ENCODE measurements at regions not wholly inside any gene's neighbourhood (a gene's known extent, or its start where the extent isn't known, plus 50 kb on each side); places are given as distances from the start of the nearest gene placed in this dataset.
"Not testable (repeated sequence)": the region's sequence is repeated elsewhere in the genome, so short reads cannot be mapped to it uniquely, and the experiment has no call there.

DNA sequence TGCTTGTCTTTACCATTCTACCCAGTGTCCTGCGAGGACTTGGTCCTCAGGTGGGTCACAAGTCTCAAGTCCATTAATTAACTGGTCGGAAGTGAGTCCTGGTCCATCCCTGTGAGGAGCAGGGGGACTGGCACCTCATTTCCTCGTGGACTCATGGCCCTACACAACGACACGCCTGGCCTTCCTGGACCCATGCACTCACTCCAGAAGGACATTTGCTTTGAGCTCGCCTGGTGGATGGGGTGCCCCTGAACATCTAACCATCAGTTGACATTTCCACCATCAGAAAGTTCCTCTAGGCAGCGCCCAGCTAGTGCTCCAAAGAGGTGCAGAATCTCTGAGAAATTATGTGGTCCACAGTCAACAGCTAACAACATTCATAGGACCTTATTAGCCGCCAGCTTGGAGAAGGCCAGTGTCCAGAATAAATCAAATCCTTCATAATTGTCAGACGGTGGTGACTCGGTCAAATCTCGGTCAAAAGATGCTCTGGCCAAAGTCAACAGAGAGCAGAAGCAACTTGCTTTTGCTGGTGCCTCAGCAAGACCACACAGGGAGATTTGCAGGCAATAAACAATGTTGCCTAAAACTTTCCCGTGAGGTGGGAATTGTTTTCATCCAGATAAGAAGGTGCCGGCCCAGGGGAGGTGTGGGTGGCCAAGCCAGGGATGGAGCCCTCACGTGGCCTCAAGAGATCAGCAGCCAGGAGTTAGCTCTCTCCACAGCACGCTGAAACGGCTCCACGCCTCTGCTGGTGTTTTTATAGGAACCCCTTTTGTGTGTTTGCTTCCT lies 119.9 kb upstream of the FAM20C start:
- H3K27me3 ChIP-seq (ENCODE audit: low read depth); H3K9me3 ChIP-seq; H3K4me1 ChIP-seq; DNase-seq; H3K36me3 ChIP-seq; H3K27ac ChIP-seq; ATAC-seq; H3K4me3 ChIP-seq; intact Hi-C loops (cut with DNase I): not testable (repeated sequence)

DNA sequence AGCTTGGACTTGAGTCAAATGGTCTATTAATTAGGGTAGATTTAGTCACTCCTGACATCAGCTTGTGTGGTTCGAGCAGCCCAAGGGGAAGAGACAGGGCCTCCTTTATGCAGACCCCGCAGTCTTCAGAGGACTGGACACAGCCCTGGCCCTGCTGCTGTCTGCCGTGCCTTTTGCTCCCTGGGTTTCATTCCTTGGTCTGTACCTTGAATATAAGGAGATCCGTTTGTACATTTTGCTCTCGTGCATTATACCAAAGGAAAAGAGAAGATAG lies 119.4 kb upstream of the FAM20C start:
- H3K4me1 ChIP-seq; ATAC-seq; H3K27ac ChIP-seq; intact Hi-C loops (cut with DNase I); H3K27me3 ChIP-seq (ENCODE audit: low read depth); H3K9me3 ChIP-seq; DNase-seq; H3K36me3 ChIP-seq; H3K4me3 ChIP-seq: not testable (repeated sequence)

DNA sequence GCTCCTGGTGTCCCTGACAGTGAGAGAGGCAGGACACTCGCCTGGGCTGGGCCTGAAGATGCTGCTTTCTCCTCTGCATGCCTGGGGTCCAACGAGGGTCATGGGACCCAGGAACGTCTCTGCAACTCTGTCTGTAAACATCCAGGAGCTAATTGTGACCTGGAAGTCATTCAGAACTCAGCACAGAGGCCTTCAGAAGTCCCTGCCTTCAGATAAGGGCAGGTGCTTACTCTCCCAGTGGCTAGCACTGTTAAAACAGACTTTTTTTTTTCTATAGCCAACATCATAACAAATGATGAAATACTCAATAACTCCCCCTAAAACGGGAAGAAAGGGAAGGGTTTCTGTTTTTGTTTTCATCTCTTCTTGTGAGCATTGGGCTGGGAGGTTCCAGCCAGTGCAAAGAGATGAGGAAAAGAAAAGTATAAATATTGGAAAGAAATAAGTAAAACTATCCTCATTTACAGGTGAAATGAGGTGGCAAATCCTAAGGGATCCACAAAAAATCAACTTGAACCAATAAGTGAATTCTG lies 118.3 kb upstream of the FAM20C start:
- H3K36me3 ChIP-seq; DNase-seq; intact Hi-C loops (cut with DNase I); H3K4me3 ChIP-seq; H3K4me1 ChIP-seq; H3K27ac ChIP-seq; ATAC-seq; H3K27me3 ChIP-seq (ENCODE audit: low read depth); H3K9me3 ChIP-seq: not testable (repeated sequence)

DNA sequence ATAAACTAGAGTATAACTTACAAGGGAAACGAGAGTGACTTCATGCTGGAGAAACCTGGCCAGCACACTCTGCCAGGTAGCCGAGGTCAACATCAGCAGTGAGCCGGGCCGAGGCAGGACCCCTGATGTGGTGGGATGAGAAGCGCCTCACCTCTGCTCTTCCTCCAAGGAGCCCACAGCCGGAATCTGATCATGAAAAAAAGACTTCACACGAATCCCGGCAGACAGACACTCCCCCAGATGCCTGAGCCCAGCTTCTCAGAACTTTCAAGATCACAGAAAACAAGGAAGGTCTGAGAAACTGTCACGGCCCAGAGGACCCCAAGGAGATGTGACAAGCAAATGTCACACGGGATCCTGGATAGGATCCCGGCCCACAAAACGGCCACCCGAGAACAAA lies 116.9 kb upstream of the FAM20C start:
- H3K4me1 ChIP-seq; H3K36me3 ChIP-seq; intact Hi-C loops (cut with DNase I); H3K4me3 ChIP-seq; H3K27ac ChIP-seq; ATAC-seq; DNase-seq; H3K9me3 ChIP-seq; H3K27me3 ChIP-seq (ENCODE audit: low read depth): not testable (repeated sequence)

DNA sequence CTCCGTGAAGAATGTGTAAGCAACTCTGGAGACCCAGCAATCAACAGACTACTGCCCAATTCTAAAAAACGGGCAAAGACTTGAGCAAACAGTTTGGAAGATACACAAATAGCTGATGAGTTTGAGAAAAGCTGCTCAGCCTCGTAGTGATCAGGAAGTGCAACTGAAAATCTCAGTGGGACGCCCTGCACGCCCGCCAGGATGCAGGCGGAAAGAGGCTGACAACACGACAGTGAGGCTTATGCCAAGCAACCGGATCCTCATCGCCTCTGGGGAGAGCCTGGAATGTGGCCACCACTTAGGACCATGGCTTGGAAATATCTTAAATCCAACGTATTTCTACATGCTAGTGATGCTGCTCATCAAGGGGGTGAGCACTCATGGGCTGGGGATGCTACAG lies 116.2 kb upstream of the FAM20C start:
- H3K27me3 ChIP-seq (ENCODE audit: low read depth); H3K36me3 ChIP-seq; H3K4me3 ChIP-seq; DNase-seq; ATAC-seq; H3K9me3 ChIP-seq; H3K27ac ChIP-seq; H3K4me1 ChIP-seq; intact Hi-C loops (cut with DNase I): not testable (repeated sequence)

DNA sequence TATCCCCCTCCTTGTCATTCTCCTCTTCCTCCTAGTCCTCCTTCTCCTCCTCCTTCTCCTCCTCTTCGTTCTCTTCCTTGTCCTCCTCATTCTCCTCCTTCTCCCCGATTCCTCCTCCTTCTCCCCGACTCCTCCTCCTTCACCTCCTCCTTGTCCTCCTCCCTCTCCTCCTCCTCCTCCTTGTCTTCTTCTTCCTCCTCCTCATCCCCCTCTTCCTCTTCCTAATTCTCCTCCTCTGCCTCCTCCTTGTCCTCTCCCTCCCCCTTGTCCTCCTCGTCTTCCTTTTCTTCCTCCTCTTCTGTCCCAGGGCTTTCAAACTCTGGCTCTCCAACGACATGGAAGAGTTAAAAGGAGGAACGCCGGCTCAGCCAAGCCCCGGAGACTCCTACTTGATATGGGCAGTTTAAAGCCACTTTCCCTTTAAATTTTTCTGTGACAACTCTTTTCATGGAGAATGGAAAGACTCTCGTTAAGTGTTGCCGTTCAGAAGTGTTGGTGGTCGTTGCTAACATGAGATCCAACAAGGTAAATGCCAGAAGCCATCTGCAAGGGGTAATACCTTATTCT lies 115.5 kb upstream of the FAM20C start:
- ATAC-seq; H3K27me3 ChIP-seq (ENCODE audit: low read depth); H3K27ac ChIP-seq; H3K36me3 ChIP-seq; DNase-seq; H3K4me1 ChIP-seq; H3K9me3 ChIP-seq; H3K4me3 ChIP-seq; intact Hi-C loops (cut with DNase I): not testable (repeated sequence)

DNA sequence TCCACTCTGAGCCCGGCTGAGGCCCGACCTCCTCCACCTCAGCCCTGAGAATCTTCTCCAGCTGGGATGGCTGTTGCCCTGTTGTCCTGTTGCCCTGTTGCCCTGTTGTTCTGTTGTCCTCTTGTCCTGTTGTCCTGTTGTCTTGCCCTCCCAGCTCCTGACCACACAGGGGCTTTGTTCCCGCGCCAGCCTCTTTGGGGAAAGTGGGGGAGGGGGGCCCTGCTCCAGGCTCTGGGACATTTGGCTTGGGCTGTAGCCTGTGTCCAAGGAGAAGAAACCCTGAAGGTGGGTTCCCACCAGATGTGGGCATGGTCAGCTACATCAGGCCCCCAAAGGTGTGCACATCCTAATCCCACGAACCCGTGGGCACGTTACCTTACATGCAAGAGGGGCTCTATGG lies 113.5 kb upstream of the FAM20C start:
- H3K36me3 ChIP-seq; H3K27ac ChIP-seq; H3K4me1 ChIP-seq; H3K27me3 ChIP-seq (ENCODE audit: low read depth); intact Hi-C loops (cut with DNase I); DNase-seq; ATAC-seq; H3K9me3 ChIP-seq; H3K4me3 ChIP-seq: not testable (repeated sequence)

DNA sequence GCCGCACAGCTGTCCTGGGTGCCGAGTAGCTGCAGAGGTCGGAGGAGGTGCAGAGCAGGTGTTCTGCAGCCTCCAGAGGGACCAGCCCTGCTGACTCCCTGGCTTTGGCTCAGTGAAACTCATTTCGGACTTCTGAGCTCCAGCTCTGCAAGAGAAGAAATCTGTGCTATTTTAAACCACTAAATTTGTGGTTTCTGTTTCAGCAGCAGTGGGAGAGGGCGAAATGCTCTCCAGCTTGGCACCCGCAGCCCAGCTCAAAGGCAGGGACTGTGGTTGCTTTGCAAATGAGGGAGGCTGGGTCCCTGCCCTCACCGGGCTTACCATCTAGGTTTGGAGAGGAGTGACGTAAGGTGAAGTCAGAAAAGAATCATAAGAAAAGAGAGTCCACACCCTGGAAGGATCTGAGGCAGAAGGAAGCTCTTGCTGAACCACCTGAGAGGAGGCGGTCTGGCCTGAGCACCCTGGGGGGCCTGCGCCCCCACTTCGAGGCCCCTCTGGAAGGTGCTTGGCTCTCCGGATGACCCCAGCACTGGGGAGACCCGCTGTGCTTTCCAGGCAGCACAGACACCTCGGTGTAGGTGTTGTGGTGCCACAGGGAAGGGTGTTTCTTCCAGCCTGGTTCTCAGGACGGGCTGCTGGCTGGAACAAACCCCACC lies 112.8 kb upstream of the FAM20C start:
- H3K9me3 ChIP-seq; intact Hi-C loops (cut with DNase I); H3K4me1 ChIP-seq; DNase-seq; H3K27me3 ChIP-seq (ENCODE audit: low read depth); H3K4me3 ChIP-seq; H3K27ac ChIP-seq; ATAC-seq; H3K36me3 ChIP-seq: not testable (repeated sequence)

DNA sequence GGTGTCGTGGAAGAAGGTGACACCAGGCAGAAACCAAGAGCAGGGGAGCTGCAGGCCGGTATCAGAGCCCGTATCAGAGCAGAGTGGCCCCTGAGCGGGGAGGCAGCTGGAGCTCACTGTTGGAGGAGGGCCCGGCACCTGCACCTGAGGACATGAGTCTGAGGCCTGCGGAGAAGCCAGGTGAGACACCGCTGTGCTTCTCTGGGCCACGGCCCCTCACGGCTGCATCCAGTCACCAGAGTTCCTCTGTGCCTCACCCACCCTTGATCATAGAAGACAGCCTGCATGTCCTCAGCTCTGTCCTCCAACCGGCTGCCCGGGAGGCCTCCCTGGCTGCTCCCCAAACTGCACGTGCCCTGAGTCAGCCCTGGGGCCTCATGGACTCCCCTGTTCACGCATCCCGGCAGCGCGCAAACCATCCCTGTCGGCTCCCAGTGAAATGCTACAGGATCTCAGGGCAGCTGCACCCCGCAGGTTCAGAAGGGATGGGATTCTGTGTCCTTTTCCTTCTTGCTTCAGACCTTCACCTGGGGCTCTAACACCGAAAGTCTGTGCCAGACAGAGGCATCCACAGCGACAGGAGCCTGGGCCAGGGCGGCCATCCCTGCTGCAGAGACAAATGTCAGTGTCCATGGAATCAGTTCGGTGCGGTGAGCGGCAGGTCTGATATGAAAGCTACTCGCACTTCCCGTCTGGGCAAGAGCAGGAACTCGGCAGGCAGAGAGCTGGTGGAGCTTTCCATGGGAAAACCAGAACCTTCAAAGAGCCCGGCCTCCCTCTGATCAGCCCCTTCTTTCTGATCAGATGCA lies 111.9 kb upstream of the FAM20C start:
- DNase-seq (no peak), ATAC-seq (no peak)
- H3K4me1 ChIP-seq, result no peaks in the 10 kb centered on the region
- no peaks in the 10 kb centered on the region for H3K9me3 ChIP-seq
- TF ChIP-seq, protein P1, sequence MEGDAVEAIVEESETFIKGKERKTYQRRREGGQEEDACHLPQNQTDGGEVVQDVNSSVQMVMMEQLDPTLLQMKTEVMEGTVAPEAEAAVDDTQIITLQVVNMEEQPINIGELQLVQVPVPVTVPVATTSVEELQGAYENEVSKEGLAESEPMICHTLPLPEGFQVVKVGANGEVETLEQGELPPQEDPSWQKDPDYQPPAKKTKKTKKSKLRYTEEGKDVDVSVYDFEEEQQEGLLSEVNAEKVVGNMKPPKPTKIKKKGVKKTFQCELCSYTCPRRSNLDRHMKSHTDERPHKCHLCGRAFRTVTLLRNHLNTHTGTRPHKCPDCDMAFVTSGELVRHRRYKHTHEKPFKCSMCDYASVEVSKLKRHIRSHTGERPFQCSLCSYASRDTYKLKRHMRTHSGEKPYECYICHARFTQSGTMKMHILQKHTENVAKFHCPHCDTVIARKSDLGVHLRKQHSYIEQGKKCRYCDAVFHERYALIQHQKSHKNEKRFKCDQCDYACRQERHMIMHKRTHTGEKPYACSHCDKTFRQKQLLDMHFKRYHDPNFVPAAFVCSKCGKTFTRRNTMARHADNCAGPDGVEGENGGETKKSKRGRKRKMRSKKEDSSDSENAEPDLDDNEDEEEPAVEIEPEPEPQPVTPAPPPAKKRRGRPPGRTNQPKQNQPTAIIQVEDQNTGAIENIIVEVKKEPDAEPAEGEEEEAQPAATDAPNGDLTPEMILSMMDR (IDR thresholded peaks at IDR 0.05), result no peak
- no peak overlapping the region for H3K4me3 ChIP-seq
- intact Hi-C loops (cut with DNase I), result no loop called here
- no peaks in the 10 kb centered on the region for H3K36me3 ChIP-seq
- H3K27ac ChIP-seq, result no peak overlapping the region
- H3K27me3 ChIP-seq (ENCODE audit: low read depth), result peaks cover 5% of the 10 kb centered on the region

All from lower lobe of right lung (tissue), 2 donors.